ENCODE measurements at regions not wholly inside any gene's neighbourhood (a gene's known extent, or its start where the extent isn't known, plus 50 kb on each side); places are given as distances from the start of the nearest gene placed in this dataset.

- POLR2A ChIA-PET, result interaction anchor here (0.9 kb wide), 1 partner anchor 183 kb away, joined by 4 read pairs; no protein-coding TSS in a partner anchor
- Histone ChIP-seq H3K4me3 (replicated peaks in 1 of 3; ENCODE audit: insufficient read depth in 1 of 3, low read depth in 1 of 3, low read length in 3 of 3) (no peak overlapping the region), H2AFZ (ENCODE audit: low read depth, low read length) (peak overlapping the region; percentile 50), H3K4me1 (ENCODE audit: control insufficient read depth, extremely low read depth, insufficient read depth, low read length) (peaks cover 2% of the 10 kb centered on the region), H3K27me3 (ENCODE audit: control insufficient read depth in 2 of 2, insufficient read depth in 2 of 2, low read length in 2 of 2) (no peaks in the 10 kb centered on the region), H3K36me3 (ENCODE audit: control insufficient read depth in 2 of 2, extremely low read depth in 1 of 2, insufficient read depth in 2 of 2, low read length in 2 of 2) (no peaks in the 10 kb centered on the region), H3K4me2 (ENCODE audit: insufficient read depth, low read length) (no peak overlapping the region), H3K9me1 (replicated peaks; ENCODE audit: control insufficient read depth, extremely low read depth, insufficient read depth, low read length) (no peaks in the 10 kb centered on the region), H4K20me1 (replicated peaks; ENCODE audit: control insufficient read depth, extremely low read depth, insufficient read depth, low read length) (no peaks in the 10 kb centered on the region), H3K79me2 (ENCODE audit: control insufficient read depth, insufficient read depth, low read length) (no peaks in the 10 kb centered on the region), H3K27ac (ENCODE audit: insufficient read depth, low read depth, low read length) (no peak overlapping the region), H3K9me3 (replicated peaks; ENCODE audit: control insufficient read depth, insufficient read depth, low read length) (no peaks in the 10 kb centered on the region), H3K9ac (replicated peaks; ENCODE audit: extremely low read depth, insufficient read depth, low read length) (no peak overlapping the region)
- no TSS peak for BruUV-seq (replicated peaks)
- TF ChIP-seq POLR2AphosphoS5 (IDR thresholded peaks at IDR 0.05; ENCODE audit: insufficient read depth, low read depth, low read length) (no peak), MAX (IDR thresholded peaks at IDR 0.05; ENCODE audit: insufficient read depth, insufficient read length) (no peak), EZH2 (IDR thresholded peaks at IDR 0.05; ENCODE audit: borderline replicate concordance, low read depth, low read length, severe bottlenecking) (no peak), CTCF (IDR thresholded peaks at IDR 0.05; ENCODE audit: extremely low read depth in 1 of 2, insufficient read depth in 1 of 2, low read depth in 1 of 2, low read length in 2 of 2) (peak; percentile 76 to 81), POLR2A (IDR thresholded peaks at IDR 0.05; ENCODE audit: low read depth, low read length) (no peak), MYC (IDR thresholded peaks at IDR 0.05; ENCODE audit: low read depth, low read length) (no peak), GATA2 (IDR thresholded peaks at IDR 0.05; ENCODE audit: insufficient read depth, insufficient read length, low read depth, low read length) (no peak), FOS (IDR thresholded peaks at IDR 0.05; ENCODE audit: borderline replicate concordance, insufficient read depth, low read length) (no peak)
- intact Hi-C loops (cut with micrococcal nuclease), result loop anchor here (1.0 to 5.0 kb wide), 11 partner anchors 77 to 1202 kb away; no protein-coding TSS in a partner anchor
- dilution Hi-C loops (cut with MboI; ENCODE audit: extremely low pct_ligation_motif_present, low sequenced_read_pairs), result loop anchor here (25.0 kb wide), 1 partner anchor 182 kb away; no protein-coding TSS in a partner anchor
- CTCF ChIA-PET, result interaction anchor here (0.6 to 7.1 kb wide), 61 partner anchors 9 to 1202 kb away, joined by 3 to 188 read pairs (median 4); partner anchors contain the start of gene ADAMTSL1
- DNase-seq (ENCODE audit: low read depth, low spot score) (peak; percentile 84), FAIRE-seq (peak; percentile 95)
Observed at GRCh38 chr9:18255158-18255629, 218.8 kb upstream of the ADAMTSL1 start.
